Left lobe of liver (tissue), 2 donors: ENCODE measurements at regions not wholly inside any gene's neighbourhood (a gene's known extent, or its start where the extent isn't known, plus 50 kb on each side); places are given as distances from the start of the nearest gene placed in this dataset.
"Not testable (repeated sequence)": the region's sequence is repeated elsewhere in the genome, so short reads cannot be mapped to it uniquely, and the experiment has no call there.

Source experiments
- ATAC-seq: fragments of 200-7000 bp; cut with Tn5 transposase; one replicate; pipeline ENCODE4 v1.9.1; 2020; ENCODE audit warnings: mild to moderate bottlenecking, moderate library complexity
- DNase-seq: peaks from one replicate; pipeline ENCODE4 v3.0.0-alpha.2; 2020; ENCODE audit warnings: low spot score
- donor health status: DM: no; HTN: no; CAD: no; lungs with moderate emphysema.
- donor health status: DM: no; HTN: yes; CAD: no.

DNA sequence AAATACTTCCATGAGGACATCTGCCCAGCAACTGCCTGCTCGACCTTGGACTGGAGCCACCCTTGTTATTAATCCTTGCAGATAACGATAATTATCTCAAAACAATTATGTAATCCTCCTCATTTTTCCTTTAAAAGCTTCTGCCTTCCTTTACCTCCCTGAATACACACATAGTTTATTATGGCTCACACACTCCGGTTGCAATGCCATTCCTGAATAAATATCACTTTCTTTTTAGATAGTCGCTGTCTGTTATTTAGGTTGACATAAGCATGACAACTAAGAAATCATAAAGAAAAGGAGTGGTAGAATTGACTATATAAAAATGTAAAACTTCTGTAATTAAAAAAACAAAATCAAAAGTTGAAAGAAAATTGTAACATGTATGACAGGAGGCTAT is 64.8 kb downstream of the B4GALT7 start:
- not testable (repeated sequence) for DNase-seq, ATAC-seq

DNA sequence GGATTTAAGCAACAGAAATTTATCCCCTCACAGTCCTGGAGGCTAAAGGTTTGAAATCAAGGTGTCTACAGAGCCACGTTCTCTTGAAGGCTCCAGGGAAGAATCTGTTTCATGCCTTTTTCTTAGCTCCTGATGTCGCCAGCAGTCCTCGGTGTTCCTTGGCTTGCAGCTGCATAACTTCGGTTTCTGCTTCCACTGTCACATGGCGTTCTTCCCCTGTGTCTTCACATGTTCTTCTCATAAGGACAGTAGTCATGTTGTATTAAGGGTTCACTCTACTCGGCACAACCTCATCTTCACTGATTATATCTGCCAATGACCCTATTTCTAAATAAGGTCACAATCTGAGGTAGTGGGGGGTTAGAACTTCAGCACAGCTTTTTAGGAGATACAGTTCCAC is 65.2 kb downstream of the B4GALT7 start:
- DNase-seq, ATAC-seq: not testable (repeated sequence)

DNA sequence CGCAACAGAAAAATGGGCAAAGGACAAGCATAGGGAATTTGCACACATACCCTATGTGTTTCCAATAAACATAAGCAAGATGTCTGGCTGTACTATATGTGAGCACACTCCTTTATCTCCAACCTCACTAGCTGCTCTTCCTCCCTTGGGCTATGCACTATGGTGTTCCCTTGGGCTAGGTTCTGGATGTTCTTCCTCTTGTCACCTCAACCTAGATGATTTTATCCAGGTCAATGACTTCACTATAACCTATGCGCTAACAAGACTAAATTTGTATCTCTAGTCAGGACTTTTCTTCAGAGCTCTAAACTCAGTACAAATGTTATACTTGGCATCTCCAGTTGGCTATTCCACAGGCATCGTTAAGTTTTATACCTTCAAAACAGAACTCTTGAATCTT is 66.0 kb downstream of the B4GALT7 start:
- ATAC-seq, DNase-seq: not testable (repeated sequence)

DNA sequence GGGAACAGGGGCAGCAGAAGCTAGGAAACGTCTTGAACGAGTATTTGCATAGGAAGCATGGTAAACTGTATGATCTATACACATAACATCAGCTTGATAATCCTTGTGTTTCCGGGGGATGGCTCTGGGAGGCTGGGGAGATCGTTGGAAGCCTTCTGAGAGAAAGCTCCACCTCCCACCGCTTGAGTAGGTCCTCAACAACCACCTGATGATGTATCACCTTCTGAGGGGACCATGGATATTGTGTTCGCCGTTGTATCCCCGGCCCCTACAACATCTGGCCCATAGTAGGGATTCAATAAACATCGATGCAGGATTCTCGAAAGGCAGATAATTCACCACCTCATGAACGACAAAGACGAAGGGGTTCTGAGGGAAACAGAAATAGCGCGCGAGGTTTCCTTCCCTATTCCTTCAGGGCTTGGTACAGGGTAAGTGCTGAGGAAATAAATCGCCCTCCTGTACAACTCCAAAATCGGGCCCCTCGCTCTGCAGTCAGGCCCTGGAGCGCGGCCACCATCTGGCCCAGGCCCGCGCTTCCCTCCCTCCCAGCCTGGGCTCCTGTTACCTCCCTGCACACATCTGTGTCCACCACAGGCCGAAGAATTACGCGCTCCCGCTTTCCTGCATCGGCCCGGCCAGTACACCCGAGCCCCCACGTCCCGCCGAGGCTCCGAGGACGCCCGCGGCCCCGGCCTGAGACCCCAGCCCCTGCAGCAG is 71.3 kb downstream of the B4GALT7 start:
- peak; percentile 67 for ATAC-seq
- DNase-seq, result not testable (repeated sequence)

GRCh38 chr5:177671755-177672690 is 72.1 kb downstream of the B4GALT7 start:
- peak; percentile 92 for ATAC-seq
- DNase-seq, result peak; percentile 77
